H4 (cell line): ENCODE measurements at regions not wholly inside any gene's neighbourhood (a gene's known extent, or its start where the extent isn't known, plus 50 kb on each side); places are given as distances from the start of the nearest gene placed in this dataset.

ENCODE experiments used
- DNase-seq: peaks from one replicate; pipeline ENCODE4 v3.0.0-alpha.2; 2015; ENCODE audit warnings: low spot score

DNA sequence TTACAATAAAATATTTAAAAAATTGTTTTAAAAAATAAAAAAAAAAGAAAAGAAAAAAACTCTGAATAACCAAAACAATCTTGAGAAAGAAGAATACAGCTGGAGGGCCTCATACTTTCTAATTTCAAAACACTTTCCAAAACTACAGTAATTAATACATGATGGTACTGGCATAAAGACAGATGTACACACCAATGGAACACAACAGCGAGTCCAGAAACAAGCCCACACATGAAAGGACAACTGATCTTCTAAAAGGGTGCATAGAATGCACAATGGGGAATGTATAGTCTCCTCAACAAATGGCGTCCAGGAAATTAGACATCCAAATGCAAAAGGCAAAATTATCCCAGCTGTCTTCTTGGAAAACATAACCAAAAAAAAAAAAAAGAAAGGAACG, 99.6 kb downstream of the LURAP1L start:
- DNase-seq: no peak

- no peak for DNase-seq
Measured at GRCh38 chr9:12875191-12875590, 100.4 kb downstream of the LURAP1L start.

- DNase-seq: no peak
Measured at GRCh38 chr9:12876872-12877271, 102.1 kb downstream of the LURAP1L start.

DNA sequence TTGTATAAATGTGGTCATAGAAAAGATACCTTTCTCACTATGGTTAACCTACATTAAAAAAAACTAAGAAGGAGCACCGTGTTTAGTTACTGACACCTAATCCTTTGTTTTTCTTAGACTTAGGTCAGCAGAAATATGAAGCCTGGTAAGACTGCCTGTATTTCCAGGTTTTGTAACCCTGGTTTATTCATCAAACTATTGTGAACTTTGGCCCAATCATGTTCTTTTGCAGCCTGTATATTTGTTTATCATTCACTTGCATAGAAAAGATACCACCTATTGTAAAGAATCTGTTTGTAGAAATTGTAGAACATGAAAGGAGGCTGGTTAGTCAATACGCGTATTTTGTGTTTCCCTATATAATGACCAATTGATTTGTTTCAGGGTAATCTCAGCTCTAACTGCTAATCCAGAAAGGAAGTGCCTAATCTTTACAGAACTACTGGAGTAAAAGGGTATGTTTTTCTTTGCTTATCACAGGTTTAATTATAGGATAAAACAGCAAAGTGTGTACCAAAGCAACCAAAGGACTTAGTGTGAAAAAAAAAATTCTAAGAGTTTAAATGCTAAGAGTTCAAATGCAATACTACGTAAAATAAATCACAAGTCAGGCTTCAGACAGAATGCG, 103.6 kb downstream of the LURAP1L start:
- peak; percentile 21 for DNase-seq

- no peak for DNase-seq
Measured at GRCh38 chr9:12879961-12880360, 105.1 kb downstream of the LURAP1L start.

DNA sequence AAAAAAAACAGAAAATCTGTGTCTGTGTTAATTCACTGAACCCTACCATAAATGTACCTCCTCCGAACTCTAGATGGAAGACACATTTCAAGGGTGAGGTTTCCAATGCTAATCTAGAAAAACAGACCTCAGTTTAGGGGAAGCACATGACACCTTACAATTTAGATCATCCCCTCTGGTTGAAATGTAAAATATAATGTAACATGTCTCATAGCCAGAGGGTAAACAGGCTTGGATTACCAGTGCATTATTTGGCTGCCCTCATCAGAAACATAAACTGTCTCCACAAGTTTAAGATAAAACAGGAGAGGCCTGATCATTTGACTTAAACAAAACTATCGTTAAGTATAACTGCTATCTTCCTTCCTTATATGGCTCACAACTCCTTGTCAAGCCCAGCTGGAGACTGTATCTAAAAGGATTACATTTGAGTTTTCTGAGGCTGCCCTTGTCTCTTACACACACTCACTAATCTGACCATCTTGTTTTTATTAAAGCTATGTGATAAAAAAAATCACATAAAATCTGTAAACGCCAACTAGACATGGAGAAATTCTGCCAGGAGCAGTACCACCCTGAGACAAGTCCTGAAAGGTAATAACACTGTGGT, 105.7 kb downstream of the LURAP1L start:
- DNase-seq: peak; percentile 12

DNA sequence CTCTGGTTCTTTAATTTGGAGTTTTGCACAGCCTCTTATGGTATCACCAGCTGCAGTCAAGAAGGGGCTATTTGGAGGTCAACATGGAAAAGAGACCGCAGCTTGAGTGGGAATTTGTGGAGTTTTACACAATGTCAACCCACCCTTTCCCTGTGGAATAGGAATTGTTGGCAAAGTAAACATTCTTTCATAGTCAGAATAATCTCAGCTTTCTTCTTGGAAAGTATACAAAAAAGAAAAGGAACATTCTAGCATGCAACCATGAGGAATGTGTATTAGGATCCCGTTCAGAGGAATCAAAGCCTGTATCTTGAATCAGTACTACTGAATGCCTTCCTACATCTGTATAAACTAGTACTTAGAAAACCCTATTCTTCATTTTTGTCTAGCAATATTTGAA, 107.6 kb downstream of the LURAP1L start:
- DNase-seq: peak; percentile 11

DNA sequence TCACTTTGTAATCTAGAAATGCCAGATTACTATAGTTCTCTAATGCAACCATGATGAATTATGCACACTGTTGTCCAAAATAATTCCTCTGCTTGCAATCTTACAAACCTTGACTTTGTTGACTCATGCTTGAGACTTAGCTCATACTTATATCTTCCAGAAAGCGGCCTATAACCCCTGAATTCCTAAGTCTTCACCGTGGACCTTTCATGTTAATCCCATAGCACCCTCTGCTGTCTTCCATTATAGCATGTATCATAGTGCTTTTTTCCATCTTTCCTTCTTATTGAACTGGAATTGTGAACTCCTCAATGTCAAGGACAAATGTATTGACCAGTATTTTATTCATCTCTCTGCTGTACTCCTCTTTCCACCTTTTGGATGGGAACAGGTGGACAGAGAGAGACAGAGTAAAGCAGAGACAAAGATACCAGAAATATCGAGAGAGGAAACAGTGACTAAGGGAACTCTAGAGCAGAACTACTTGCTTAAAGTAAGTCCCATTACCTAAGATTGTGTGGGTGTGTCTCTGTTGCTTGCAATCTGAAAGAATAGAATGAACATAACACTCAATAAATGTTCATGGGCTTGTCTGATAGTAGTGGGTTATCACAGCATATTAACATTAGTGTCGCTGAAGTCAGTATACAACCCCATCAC, 110.0 kb downstream of the LURAP1L start:
- DNase-seq: peak; percentile 56

DNA sequence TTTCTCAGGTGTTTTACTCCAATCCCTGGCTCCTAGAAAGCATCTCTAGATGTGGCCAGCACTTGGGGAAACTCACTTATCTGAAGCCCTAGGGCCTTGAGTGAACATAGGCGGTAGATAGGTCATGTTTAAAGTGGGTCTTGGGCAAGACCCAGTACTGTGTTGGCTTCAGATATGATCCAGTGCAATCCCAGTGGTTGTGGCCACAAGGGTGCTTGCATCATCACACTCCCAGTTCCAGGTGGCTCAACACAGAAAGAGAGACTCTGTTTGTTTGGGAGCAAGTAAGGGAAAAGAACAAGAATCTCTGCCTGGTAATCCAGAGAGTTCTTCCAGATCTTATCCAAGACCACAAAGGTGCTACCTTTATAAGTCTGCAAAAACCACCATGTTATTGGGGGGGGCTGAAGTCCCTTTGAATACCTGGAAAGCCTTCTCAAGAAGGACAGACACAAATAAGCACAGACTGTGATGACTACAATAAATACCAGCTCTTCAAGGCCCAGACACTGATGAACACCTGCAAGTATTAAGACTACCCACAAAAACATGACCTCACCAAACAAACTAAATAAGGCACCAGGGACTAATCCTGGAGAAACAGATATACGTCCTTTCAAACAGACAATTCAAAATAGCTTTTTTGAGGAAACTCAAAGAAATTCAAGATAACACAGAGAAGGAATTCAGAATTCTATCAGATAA, 114.7 kb downstream of the LURAP1L start:
- no peak for DNase-seq

- DNase-seq: no peak
Measured at GRCh38 chr9:12891588-12891987, 116.8 kb downstream of the LURAP1L start.

DNA sequence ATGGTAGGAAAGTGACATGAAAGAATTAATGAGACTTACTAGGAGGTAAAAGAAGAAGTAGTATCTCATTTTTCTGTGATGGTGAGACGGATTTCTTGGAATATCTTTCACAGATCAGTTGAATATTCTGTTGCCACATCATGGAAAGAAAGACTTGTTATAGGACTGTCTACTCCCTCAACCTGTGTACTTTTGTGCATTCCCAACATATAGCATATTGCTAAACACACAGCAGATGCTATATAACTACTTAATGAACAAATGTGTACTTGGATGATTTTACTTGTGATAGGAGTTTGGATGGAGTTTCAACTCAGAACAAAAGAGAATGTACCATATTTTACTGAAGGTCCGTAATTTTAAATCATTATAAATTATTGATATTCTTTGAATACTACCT, 128.5 kb downstream of the LURAP1L start:
- DNase-seq: no peak

GRCh38 chr9:12904261-12905000, 129.6 kb downstream of the LURAP1L start:
- DNase-seq: no peak

- no peak for DNase-seq
Measured at GRCh38 chr9:12906646-12907045, 131.8 kb downstream of the LURAP1L start.

- DNase-seq: no peak
Measured at GRCh38 chr9:12908895-12909294, 134.1 kb downstream of the LURAP1L start.

DNA sequence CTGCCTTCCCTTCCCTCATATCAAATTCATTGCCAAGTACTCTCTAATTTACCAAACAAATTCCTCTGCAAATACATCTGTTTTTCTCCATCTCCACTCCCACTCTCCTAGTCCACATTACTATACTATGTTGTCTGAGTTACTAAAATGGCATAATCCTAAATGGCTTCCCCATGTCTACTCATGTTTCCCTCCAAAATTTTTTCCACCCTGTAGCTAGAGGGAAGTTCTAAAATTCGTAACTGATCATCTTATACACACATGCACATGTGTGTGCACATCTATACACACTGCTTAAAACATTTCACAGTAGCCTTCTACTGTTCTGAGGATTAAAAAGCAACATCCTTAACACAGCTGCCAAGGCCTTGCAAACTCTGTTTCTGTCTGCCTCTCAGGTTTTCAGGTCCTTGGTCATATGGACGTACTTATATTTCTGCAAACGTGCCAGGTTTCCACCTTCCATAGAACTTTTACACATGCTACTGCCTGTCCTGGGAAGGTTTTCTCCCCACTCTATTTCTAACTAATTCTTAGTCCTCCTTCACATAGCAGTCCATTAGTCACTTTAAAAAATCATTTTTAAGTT, 140.6 kb downstream of the LURAP1L start:
- no peak for DNase-seq

DNA sequence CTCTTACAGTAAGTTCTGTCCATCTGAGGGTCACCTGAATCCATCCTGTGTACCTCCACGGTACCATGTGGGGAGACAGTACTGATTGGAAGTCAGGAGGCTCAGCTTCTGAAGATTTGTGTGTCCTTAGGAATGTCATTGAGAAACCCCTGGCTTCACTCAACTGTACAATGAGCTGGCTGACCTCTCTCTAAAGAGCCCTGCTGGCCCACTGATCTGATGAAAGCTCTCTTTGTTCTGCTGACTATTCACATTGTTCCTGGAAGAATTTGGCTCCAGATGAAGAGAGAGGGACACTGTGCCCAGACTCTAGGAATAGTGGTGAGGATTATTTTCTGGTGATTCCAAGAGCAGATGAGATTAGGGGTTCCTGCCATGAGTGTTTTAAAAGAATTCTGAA, 141.2 kb downstream of the LURAP1L start:
- no peak for DNase-seq

DNA sequence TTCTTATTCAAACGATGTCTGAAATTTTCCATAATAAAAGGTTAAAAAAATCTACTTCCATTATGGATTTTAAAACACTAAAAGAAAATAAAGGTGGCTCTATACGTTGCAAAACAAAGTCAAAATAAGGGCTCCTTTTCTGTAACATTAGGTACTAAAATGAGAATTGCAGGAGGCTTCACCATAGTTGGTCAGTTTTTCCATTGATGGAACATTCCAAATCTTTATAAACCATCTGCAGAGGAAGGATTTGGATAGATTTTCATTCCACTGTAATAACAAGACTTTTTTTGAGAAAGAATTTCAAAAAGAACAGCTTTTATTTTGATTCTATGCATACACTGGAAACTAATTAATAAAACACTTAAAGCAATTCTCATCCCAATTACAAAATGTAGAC, 145.6 kb downstream of the LURAP1L start:
- no peak for DNase-seq

GRCh38 chr9:12921621-12922020, 146.8 kb downstream of the LURAP1L start:
- DNase-seq: no peak

- DNase-seq: no peak
Measured at GRCh38 chr9:12922224-12922866, 147.5 kb downstream of the LURAP1L start.

GRCh38 chr9:12923468-12924009, 148.7 kb downstream of the LURAP1L start:
- DNase-seq: no peak

DNA sequence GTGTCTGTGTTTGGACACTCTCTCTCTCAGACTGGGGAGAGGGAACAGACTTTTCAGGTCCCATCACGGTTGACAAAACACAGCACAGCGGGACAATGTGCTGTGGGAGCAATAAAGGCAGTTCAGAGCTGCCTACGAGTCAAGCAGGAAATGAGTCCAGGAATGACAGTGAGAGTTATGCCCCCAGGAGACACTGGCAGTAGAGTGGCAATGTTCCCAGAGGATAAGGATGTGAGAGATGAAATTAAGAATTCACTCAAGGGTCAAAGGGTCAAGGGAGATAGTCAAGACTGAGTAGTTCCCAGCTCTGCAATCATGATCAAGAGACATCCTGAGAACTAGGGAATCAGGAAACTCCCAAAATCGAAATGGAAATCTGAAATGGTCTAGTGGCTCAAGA, 156.1 kb downstream of the LURAP1L start:
- no peak for DNase-seq
